HUES48 (cell line): ENCODE measurements at regions not wholly inside any gene's neighbourhood (a gene's known extent, or its start where the extent isn't known, plus 50 kb on each side); places are given as distances from the start of the nearest gene placed in this dataset.

Experiments used
- H3K27ac ChIP-seq: one replicate; pipeline ENCODE4 v1.7.0; 2013; ENCODE audit warnings: low read depth, low read length, inconsistent platforms
- H3K27me3 ChIP-seq: 2 replicates; pipeline ENCODE4 v1.6.1; 2013; ENCODE audit warnings: mild to moderate bottlenecking, low read length; ENCODE audit not compliant: control insufficient read depth, insufficient read depth
- H3K36me3 ChIP-seq: 2 replicates; pipeline ENCODE4 v1.6.1; 2013; ENCODE audit warnings: low read length; ENCODE audit not compliant: control insufficient read depth, insufficient read depth
- H3K4me1 ChIP-seq: 2 replicates; pipeline ENCODE4 v1.6.1; 2013; ENCODE audit warnings: mild to moderate bottlenecking, low read length; ENCODE audit not compliant: control insufficient read depth, insufficient read depth
- H3K4me3 ChIP-seq: 2 replicates; pipeline ENCODE4 v1.5.1; 2013; ENCODE audit warnings: mild to moderate bottlenecking, low read depth, low read length
- H3K9ac ChIP-seq: 2 replicates; pipeline ENCODE4 v1.6.1; 2013; ENCODE audit warnings: mild to moderate bottlenecking, low read depth, low read length, moderate library complexity
- H3K9me3 ChIP-seq: 2 replicates; pipeline ENCODE4 v1.6.1; 2013; ENCODE audit warnings: low read length; ENCODE audit not compliant: control insufficient read depth, insufficient read depth

DNA sequence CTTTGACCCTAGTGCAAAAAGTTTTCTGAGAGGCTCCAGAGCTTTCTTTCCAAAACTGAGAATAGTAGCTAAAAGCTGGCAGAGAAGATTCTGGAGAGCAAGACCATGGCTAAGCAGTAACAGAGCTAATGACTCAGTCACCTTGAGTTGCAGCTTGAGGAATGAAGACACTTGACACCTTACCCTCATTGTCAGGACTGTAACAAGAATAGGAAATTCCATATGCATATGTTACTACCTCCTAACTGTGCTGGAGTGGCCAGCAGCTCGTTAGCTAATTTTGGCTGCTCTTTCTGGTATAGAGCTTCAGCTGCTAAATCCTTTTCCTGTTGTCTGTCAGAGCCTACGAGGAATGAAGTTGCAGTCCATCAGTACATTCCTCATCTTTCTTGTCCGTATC, 68.6 kb upstream of the LHCGR start:
- H3K4me1 ChIP-seq = no peaks in the 10 kb centered on the region
- H3K27ac ChIP-seq = no peak overlapping the region

DNA sequence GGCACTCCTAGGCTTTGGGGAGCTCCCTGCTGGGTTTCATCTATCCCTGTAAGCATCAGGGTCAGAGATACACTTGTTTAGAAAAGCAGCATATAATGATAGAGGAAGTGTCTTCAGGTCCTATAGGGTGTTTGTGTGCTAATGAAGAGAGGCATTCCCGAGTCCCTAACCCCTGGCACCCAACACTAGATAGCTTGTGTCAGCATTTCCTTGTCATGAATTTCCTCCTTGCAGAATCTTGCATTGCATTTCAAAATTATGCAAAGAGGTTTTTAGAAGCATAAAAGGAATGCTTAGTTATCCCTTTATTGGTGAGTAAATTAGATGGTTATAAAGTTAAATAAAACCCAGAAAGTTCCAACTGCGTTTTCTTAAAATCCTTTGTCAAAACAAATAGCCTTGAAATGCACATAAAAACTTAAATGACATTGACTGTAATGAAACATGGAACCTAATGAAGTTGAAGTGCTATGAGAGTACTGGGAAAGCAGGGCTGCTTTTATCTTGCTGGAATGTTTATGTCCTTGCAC, 63.7 kb upstream of the LHCGR start:
- Histone ChIP-seq H3K9ac (no peak overlapping the region), H3K27me3 (no peaks in the 10 kb centered on the region), H3K9me3 (no peaks in the 10 kb centered on the region), H3K27ac (no peak overlapping the region), H3K36me3 (no peaks in the 10 kb centered on the region), H3K4me3 (no peak overlapping the region), H3K4me1 (no peaks in the 10 kb centered on the region)

More for the DNA sequence above, 68.6 kb upstream of the LHCGR start:
- H3K27me3 ChIP-seq = no peaks in the 10 kb centered on the region
- H3K9ac ChIP-seq = no peak overlapping the region
- no peaks in the 10 kb centered on the region for H3K9me3 ChIP-seq
- no peaks in the 10 kb centered on the region for H3K36me3 ChIP-seq
- no peak overlapping the region for H3K4me3 ChIP-seq

DNA sequence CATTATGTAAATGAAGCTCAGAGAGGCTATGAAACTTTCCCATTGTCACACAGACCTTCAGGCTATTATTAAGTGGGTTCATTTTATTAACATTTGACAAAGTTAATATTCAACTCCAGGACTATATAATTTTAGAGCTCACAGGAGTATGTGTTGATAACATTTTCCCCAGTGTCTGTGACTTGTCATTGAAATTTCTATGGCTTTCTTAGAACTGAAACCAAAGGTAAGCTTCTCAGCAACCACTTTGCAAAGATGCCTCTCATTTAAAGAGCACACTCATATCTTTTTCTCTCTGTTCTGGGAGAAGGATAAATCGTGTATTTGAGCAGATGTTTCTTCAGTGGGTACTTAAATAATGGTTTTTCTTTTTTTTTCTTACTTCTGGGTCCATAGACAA, 61.8 kb upstream of the LHCGR start:
- no peak overlapping the region for H3K9ac ChIP-seq
- no peaks in the 10 kb centered on the region for H3K9me3 ChIP-seq
- H3K4me3 ChIP-seq = no peak overlapping the region
- no peaks in the 10 kb centered on the region for H3K27me3 ChIP-seq
- H3K36me3 ChIP-seq = no peaks in the 10 kb centered on the region
- peaks cover 3% of the 10 kb centered on the region; the same call in 1 of the 2 replicates for H3K4me1 ChIP-seq
- no peak overlapping the region for H3K27ac ChIP-seq

DNA sequence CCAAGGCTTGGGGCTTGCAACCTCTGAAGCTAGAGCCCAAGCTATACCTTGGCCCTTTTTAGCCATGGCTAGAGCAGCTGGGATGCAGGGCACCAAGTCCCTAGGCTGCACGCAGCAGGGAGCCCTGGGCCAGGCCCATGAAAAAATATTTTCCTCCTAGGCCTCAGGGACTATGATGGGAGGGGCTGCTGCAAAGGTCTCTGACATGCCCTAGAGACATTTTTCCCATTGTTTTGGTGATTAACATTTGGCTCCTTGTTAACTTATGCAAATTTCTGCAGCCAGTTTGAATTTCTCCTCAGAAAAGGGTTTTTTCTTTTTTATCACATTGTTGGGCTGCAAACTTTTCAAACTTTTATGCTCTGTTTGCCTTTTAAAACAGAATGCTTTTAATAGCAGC, 56.9 kb upstream of the LHCGR start:
- H3K27me3 ChIP-seq = no peaks in the 10 kb centered on the region

GRCh38 chr2:48808311-48808710, 52.8 kb upstream of the LHCGR start:
- Histone ChIP-seq H3K36me3 (no peaks in the 10 kb centered on the region), H3K27ac (no peak overlapping the region), H3K27me3 (no peaks in the 10 kb centered on the region), H3K9ac (no peak overlapping the region), H3K4me1 (peaks cover 3% of the 10 kb centered on the region; the same call in 1 of the 2 replicates), H3K4me3 (no peak overlapping the region), H3K9me3 (no peaks in the 10 kb centered on the region)

More for the DNA sequence above, 56.9 kb upstream of the LHCGR start:
- H3K27ac ChIP-seq = peak overlapping the region; percentile 11
- H3K9me3 ChIP-seq = no peaks in the 10 kb centered on the region
- H3K9ac ChIP-seq = no peak overlapping the region
- H3K4me3 ChIP-seq = no peak overlapping the region
- peaks cover 3% of the 10 kb centered on the region; the same call in 1 of the 2 replicates for H3K4me1 ChIP-seq
- no peaks in the 10 kb centered on the region for H3K36me3 ChIP-seq
